ENCODE measurements at regions not wholly inside any gene's neighbourhood (a gene's known extent, or its start where the extent isn't known, plus 50 kb on each side); places are given as distances from the start of the nearest gene placed in this dataset.
"Not testable (repeated sequence)": the region's sequence is repeated elsewhere in the genome, so short reads cannot be mapped to it uniquely, and the experiment has no call there.

DNA sequence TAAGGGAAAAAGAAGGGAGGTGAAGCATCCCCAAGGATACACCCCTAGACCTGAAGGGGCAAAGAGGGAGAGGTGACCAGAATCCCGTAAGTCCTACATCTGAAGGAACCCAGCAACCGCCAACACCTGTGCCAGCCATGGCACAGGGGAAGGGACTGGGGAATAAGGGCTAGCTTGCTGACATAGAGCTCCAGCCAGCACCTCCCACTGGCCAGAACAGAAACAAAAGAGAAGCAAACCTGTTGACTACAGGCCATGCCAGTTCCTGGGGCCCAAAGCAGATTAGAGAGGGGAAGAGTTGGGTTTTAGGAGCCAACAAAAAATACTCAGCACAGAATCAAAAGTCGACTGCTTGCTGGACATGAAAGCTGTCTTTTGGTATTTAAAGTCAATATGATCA lies 244.6 kb downstream of the SUCLG1 start:
- ATAC-seq, result no peak

DNA sequence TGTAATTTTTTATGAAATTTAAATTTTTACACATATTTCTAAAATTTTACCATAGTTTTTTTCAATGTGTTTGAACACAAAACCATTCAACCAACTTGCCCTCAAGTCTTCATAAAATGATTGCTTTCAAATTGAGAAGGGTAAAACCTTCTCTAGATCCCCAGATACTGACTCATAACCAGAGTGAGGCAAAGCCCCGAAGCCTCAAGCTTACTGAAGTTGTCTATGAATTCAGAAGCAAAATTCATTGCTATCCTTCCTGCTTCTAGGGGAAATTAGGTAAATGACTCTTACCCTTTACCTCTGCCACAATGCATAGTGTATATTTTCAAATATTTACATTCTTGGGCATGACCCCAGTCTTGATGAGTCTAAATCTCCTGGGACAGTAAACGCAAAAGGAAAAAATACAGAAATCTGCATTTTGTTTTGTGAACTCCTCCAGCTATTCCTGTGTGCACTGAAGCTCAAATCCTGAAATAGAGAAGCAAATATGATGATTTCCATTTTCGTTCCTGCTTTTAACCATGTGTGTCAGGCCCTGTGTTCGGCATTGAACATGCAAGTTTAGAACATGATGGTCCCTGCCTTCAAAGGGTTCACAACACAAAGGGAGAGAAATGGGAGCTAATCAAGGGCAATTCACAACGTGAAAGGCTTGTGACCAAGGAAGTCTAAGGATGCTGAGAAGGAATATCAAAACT lies 246.3 kb downstream of the SUCLG1 start:
- no peak for ATAC-seq

GRCh38 chr2:84209941-84210340 lies 249.1 kb downstream of the SUCLG1 start:
- ATAC-seq, result no peak

DNA sequence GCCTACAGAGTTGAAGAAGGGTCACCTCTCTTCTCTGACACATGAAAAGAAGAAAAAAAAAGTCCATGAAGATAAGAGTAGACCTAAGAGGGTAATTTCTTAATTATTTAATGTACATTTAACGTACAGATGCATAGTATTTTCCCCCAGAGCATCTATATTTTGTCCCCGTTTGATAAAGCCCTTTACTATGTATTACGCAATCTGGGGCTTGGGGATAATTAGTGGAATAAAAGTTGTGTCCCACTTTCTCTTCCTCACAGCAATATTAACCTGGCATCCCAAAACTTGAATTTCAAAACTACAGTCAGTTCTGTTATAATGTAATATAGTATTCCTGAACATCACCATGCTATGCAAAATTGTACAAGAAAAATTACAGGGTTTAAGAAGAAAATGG lies 254.1 kb downstream of the SUCLG1 start:
- ATAC-seq, result no peak

- ATAC-seq, result no peak
These were observed 256.9 kb downstream of the SUCLG1 start for GRCh38 chr2:84202166-84202565.

DNA sequence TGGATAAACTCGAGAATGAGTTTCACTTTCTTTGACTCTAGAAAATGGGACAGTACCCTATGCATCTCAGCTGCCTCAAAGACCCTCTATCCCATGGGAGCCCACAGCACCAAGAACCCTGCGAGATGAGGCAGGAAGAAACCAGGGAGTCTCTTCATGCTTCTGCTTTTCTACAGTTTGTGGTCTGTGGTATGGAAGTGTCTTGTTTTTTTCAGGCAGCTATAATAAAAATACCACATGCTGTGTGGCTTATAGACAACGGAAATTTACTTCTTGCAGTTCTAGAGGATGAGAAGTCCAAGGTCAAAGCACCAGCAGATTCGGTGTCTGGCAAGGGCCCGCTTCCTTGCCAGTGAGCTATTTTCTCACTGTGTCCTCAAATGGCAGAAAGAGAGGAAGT lies 257.9 kb downstream of the SUCLG1 start:
- ATAC-seq, result no peak

- no peak for ATAC-seq
These were observed 261.2 kb downstream of the SUCLG1 start for GRCh38 chr2:84197901-84198300.

DNA sequence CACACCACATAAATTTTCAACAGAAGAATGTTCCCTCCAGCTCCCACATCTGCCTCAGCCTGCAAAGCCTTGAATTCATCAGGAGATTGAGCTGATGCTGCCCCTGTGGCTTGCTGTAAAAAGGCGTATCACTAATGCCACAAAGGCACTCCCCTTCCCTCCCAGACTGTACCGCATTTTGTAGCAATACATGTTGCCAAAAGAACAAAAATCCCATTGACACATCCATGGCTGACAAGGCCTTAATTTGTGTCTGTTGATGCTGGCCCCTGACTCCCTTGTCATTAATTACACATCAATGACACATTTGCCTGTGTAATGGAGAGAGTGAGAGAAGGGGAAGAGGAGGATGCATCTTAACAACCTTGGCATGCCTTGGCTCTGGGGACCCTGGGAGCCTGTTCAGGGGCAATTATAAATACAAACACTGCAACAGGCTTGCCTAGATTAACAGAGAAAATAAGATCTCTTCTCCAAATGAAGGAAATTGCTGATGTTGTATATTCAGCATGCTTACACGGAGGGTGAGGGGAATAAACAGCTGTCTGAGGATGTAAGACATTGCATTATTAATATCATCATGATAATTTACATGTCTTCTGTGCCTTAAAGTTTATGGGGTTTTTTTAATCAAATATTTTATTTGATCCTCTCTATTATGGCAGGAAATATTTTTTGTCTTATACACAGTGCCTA lies 264.0 kb downstream of the SUCLG1 start:
- ATAC-seq, result no peak

- ATAC-seq, result no peak
These were observed 264.9 kb downstream of the SUCLG1 start for GRCh38 chr2:84194181-84194580.

GRCh38 chr2:84187258-84187657 lies 271.8 kb downstream of the SUCLG1 start:
- ATAC-seq, result no peak

DNA sequence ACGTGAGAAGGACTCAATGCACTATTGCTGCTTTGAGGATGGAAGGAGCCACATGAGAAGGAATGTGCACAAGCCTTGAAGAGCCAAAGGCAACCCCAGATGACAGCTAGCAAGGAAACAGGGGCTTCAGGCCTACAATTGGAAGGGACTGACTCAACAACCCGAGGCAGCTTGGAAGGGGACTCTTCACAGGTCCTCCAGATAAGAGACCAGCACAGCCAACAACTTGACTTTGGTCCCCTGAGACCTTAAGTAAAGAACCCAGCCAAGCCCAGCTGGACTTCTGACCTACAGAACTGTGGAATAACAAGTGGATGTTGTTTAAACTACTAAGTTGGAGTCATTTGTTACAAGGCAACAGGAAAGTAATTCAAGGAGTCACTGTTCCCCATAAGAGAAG lies 277.2 kb downstream of the SUCLG1 start:
- no peak for ATAC-seq

DNA sequence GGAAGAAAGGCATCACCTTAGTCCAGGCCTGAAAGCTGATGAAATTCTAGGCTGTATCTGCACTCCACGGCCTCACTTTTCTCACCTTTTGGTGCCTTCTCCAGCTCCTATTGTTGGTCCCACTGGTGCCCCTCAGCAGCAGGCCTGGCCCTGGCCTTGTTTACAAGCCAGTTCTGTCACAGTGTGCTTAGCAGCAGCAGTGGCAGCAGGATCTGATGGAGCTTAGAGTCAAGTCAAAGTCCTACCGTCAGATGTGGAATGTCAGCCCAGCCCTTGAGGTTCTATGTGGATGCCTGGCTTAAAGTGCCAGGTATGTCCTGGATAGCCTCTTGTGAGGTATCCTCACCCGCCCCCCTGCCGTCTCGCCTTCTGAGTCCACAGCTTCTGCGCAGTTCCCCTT lies 281.3 kb downstream of the SUCLG1 start:
- ATAC-seq, result no peak

GRCh38 chr2:84175970-84176369 lies 283.1 kb downstream of the SUCLG1 start:
- ATAC-seq, result no peak

GRCh38 chr2:84175340-84175739 lies 283.7 kb downstream of the SUCLG1 start:
- no peak for ATAC-seq

DNA sequence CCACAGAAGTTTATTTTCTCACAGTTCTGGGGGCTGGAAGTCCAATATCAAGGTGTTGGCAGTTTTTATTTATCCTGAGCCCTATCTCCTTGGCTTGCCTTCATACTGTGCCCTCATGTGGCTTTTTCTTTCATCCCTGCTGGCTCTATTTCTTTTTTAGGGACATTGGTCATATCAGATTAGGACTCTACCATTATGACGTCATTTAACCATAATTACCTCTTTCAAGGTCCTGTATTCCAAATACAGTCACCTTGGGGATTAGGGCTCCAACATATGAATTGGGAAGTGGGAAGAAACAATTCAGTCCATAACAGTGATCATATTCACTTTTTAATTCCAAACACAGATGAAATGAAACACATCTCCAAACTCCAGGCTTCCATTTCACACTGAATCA lies 286.0 kb downstream of the SUCLG1 start:
- ATAC-seq, result no peak

DNA sequence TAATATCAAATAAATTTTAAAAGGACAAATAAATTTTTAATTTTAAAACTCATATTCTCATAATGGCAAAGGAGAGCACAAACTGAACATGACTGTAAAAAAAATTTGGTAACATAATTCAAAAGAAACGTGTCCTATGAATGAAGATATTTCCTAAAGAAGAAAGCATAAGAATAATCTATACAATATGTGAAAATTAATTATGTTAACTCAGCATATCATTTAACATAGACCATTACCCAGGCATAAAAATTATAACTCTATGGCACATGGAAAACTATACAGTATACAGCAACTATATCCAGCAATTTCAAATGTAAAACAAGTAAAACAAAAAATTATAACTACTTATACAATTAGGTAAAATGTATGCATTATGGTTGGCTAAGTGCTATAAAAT lies 288.1 kb downstream of the SUCLG1 start:
- no peak for ATAC-seq

DNA sequence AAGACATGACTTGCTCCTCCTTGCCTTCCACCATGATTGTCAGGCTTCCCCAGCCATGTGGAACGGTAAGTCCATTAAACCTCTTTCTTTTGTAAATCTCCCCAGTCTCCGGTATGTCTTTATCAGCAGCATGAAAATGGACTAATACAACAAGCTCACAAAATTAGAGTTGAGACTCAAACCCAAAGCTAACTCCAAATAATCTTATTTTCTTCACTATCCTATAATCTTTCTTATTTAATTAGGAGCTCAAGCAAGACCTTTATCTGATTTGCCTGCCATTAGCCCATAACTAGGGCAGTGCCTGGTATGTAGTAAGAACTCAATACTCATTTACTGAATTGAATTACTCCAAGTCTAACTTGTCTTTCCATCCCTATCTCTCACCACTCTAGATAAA lies 289.2 kb downstream of the SUCLG1 start:
- no peak for ATAC-seq

- ATAC-seq, result not testable (repeated sequence)
These were observed 290.5 kb downstream of the SUCLG1 start for GRCh38 chr2:84168552-84168951.

DNA sequence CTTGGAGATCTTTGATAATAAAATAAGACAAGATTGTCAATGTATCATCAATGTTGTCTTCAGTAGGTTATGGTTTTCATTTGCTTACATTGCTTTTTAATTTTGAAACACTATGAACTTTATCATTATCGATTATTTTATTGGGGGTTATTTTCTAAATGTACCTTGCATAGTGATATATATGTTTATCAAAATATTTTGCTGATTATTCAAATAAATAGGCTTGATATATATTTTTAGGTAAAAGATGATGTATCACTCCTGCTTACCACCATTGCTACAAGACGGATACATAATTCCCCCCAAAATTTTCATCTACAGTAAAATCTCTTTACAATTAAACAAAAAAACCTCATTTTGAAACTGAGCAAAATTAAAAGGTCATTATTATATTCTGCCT lies 293.8 kb downstream of the SUCLG1 start:
- ATAC-seq, result no peak

GRCh38 chr2:84160453-84160852 lies 298.6 kb downstream of the SUCLG1 start:
- no peak for ATAC-seq

GRCh38 chr2:84158605-84159004 lies 300.5 kb downstream of the SUCLG1 start:
- no peak for ATAC-seq

- ATAC-seq, result no peak
These were observed 306.6 kb downstream of the SUCLG1 start for GRCh38 chr2:84152462-84152861.

GRCh38 chr2:84144345-84144744 lies 314.7 kb downstream of the SUCLG1 start:
- no peak for ATAC-seq

DNA sequence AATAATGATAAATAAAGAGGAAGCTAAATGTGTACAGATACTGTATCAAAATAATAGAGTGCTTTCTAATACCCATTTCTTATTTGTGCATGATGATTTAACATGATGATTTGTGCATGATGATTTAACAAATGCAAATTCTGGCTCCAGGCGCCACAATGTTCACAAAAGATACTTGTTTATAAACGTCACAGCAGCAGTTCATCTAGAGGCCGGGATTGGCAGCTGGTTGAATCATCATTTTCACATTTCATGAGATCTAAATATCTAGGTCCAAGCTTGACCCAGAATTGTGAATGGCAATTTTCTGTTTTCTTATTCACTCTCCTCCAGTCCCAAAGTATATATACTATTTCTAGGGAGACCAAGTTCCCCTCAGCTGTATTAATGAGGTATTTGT lies 322.0 kb downstream of the SUCLG1 start:
- ATAC-seq, result no peak

- no peak for ATAC-seq
These were observed 326.7 kb downstream of the SUCLG1 start for GRCh38 chr2:84132370-84132769.

Measured in activated CD4-positive, CD25-positive, alpha-beta regulatory T cell treated with anti-CD3 and anti-CD28 coated beads, Interleukin-2, amount 50 U/mL, for 24 hours (primary cell).